Right lobe of liver (tissue), 4 donors: ENCODE measurements at regions not wholly inside any gene's neighbourhood (a gene's known extent, or its start where the extent isn't known, plus 50 kb on each side); places are given as distances from the start of the nearest gene placed in this dataset.
"Not testable (repeated sequence)": the region's sequence is repeated elsewhere in the genome, so short reads cannot be mapped to it uniquely, and the experiment has no call there.

Source experiments
- CTCF ChIP-seq, 4 donors: fragments of 200-600 bp in 3 of 4; fragments of 450-650 bp in 1 of 4; IDR thresholded peaks; one replicate each; pipeline versions ENCODE4 v1.5.1 to v1.8.0; 2016 to 2022; ENCODE audit warnings: antibody characterized with exemption in 4 of 4, mild to moderate bottlenecking in 2 of 4
- POLR2A ChIP-seq: fragments of 450-650 bp; IDR thresholded peaks from one replicate; pipeline ENCODE4 v1.6.1; 2017; ENCODE audit warnings: antibody characterized with exemption, mild to moderate bottlenecking
- donor health status: DM: no; HTN: no; CAD: no.
- donor health status: DM: no; HTN: no; CAD: no.
- donor health status: DM: no; HTN: yes; CAD: no.

DNA sequence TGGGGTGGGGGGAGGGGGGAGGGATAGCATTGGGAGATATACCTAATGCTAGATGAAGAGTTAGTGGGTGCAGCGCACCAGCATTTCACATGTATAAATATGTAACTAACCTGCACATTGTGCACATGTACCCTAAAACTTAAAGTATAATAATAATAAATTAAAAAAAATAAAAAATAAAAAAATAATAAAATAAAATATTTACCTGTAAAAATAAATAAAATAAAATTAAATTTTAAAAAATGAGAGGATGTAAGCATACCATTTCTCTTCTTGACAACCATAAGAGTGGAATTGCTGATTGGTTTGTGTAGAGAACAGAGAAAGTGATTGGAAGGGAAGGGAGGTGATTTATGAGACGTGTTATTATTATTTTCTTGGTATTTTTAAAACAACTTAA is 609.5 kb upstream of the CYLC2 start:
- TF ChIP-seq POLR2A; CTCF (IDR thresholded peaks at IDR 0.05): not testable (repeated sequence)
